GM12878 (cell line): ENCODE measurements at regions not wholly inside any gene's neighbourhood (a gene's known extent, or its start where the extent isn't known, plus 50 kb on each side); places are given as distances from the start of the nearest gene placed in this dataset.

Source experiments
- ATAC-seq: fragments of 200-7000 bp; cut with Tn5 transposase; 3 replicates; pipeline ENCODE4 v1.9.1; 2020; ENCODE audit warnings: mild to moderate bottlenecking, moderate library complexity
- BruUV-seq: library from RNA; stranded (reverse); fragments of 400-500 nt; replicated peaks from 2 replicates; lab custom pipeline; 2021; lab: Mats Ljungman, UMichigan
- CTCF ChIA-PET: fragments of 300-600 bp; sonication (Branson Sonifier 250); formaldehyde crosslinking; extraction: SDS; loops from one replicate; lab custom pipeline; 2021; ENCODE audit warnings: inconsistent platforms; lab: Yijun Ruan, JAX
- POLR2A ChIA-PET: fragments of 350-600 bp; formaldehyde crosslinking; extraction: SDS; loops from one replicate; lab custom pipeline; 2021; ENCODE audit warnings: inconsistent platforms; lab: Charles Lee
- RAD21 ChIA-PET: fragments of 300-600 bp; sonication (Branson Sonifier 250); formaldehyde crosslinking; loops from one replicate; lab custom pipeline; 2023; ENCODE audit warnings: antibody characterized with exemption; ENCODE audit not compliant: unreplicated experiment; lab: Charles Lee
- SMC1A ChIA-PET: fragments of 300-600 bp; sonication (Branson Sonifier 250); formaldehyde crosslinking; loops from one replicate; lab custom pipeline; 2023; ENCODE audit not compliant: unreplicated experiment, uncharacterized antibody; lab: Charles Lee
- DNase-seq: peaks from one replicate; pipeline ENCODE4 v3.0.0-alpha.2; 2011; ENCODE audit warnings: low read depth, low spot score
- FAIRE-seq: peaks from 3 replicates; lab custom pipeline; 2011; peaks lifted over from hg19 to GRCh38; lab: Jason Lieb, UNC
- H2AFZ ChIP-seq: 2 replicates; pipeline ENCODE4 v1.6.0; 2011; ENCODE audit warnings: low read depth, low read length, control low read depth; ENCODE audit not compliant: control insufficient read depth
- H3K27ac ChIP-seq: 2 replicates; pipeline ENCODE4 v1.5.1; 2011; ENCODE audit warnings: control low read depth; ENCODE audit not compliant: control insufficient read depth, insufficient read depth
- H3K27me3 ChIP-seq, 2 experiments: replicated peaks in 1 of 2; 2 replicates each; pipeline versions ENCODE4 v1.6.0 to v1.6.1; 2011; ENCODE audit warnings: low read length in 1 of 2; ENCODE audit not compliant: control insufficient read depth in 2 of 2, insufficient read depth in 2 of 2
- H3K36me3 ChIP-seq, 2 experiments: 2 replicates each; pipeline ENCODE4 v1.5.1; 2011; ENCODE audit warnings: low read length in 1 of 2; ENCODE audit not compliant: control insufficient read depth in 2 of 2, insufficient read depth in 2 of 2
- H3K4me1 ChIP-seq: 2 replicates; pipeline ENCODE4 v1.6.1; 2011; ENCODE audit warnings: mild to moderate bottlenecking, low read length, moderate library complexity, mixed read lengths; ENCODE audit not compliant: control insufficient read depth, insufficient read depth
- H3K4me2 ChIP-seq: 2 replicates; pipeline ENCODE4 v1.6.0; 2011; ENCODE audit warnings: control low read depth; ENCODE audit not compliant: control insufficient read depth, insufficient read depth
- H3K4me3 ChIP-seq: fragments of 200-600 bp; sonication (generic); 2 replicates; pipeline ENCODE4 v1.5.1; 2016
- H3K79me2 ChIP-seq: 2 replicates; pipeline ENCODE4 v1.6.0; 2011; ENCODE audit warnings: low read length; ENCODE audit not compliant: control insufficient read depth, insufficient read depth
- H3K9ac ChIP-seq: 2 replicates; pipeline ENCODE4 v1.8.0; 2011; ENCODE audit warnings: low read length, control low read depth, mixed read lengths; ENCODE audit not compliant: control insufficient read depth, insufficient read depth
- H3K9me3 ChIP-seq: replicated peaks from 3 replicates; pipeline ENCODE4 v1.5.1; 2011; ENCODE audit warnings: mild to moderate bottlenecking, low read length; ENCODE audit not compliant: control insufficient read depth, insufficient read depth
- H4K20me1 ChIP-seq: 2 replicates; pipeline ENCODE4 v1.6.0; 2011; ENCODE audit not compliant: control insufficient read depth, insufficient read depth
- ATF2 ChIP-seq: IDR thresholded peaks from 2 replicates; pipeline ENCODE4 v1.6.1; 2012; ENCODE audit warnings: low read length, inconsistent platforms
- CBFB ChIP-seq: IDR thresholded peaks from 2 replicates; pipeline ENCODE4 v1.6.1; 2016; ENCODE audit warnings: antibody characterized with exemption, low read depth
- EP300 ChIP-seq, 2 experiments: fragments of 150-350 bp in 1 of 2; IDR thresholded peaks; 2 replicates each; pipeline ENCODE4 v1.6.1; 2011 to 2012; ENCODE audit warnings: low read depth in 2 of 2, low read length in 2 of 2, borderline replicate concordance in 1 of 2, improper control_type of control experiment in 1 of 2, inconsistent platforms in 1 of 2; ENCODE audit not compliant: control insufficient read depth in 1 of 2
- GABPA ChIP-seq: IDR thresholded peaks from 2 replicates; pipeline ENCODE4 v1.6.1; 2014; ENCODE audit warnings: antibody characterized with exemption, low read depth, mild to moderate bottlenecking, inconsistent platforms
- IRF3 ChIP-seq: fragments of 450-650 bp; IDR thresholded peaks from 2 replicates; pipeline ENCODE4 v1.6.1; 2014; ENCODE audit warnings: mild to moderate bottlenecking
- IRF5 ChIP-seq: fragments of 450-650 bp; IDR thresholded peaks from 2 replicates; pipeline ENCODE4 v1.6.1; 2017; ENCODE audit warnings: borderline replicate concordance
- NBN ChIP-seq: fragments of 450-650 bp; IDR thresholded peaks from 2 replicates; pipeline ENCODE4 v1.6.1; 2016
- NR2C2 ChIP-seq: IDR thresholded peaks from 2 replicates; pipeline ENCODE4 v1.6.1; 2011; ENCODE audit warnings: borderline replicate concordance, low read depth; ENCODE audit not compliant: control insufficient read depth, insufficient read length
- RAD21 ChIP-seq: IDR thresholded peaks from 2 replicates; pipeline ENCODE4 v1.6.1; 2011; ENCODE audit warnings: mild to moderate bottlenecking, low read depth, low read length, moderate library complexity; ENCODE audit not compliant: insufficient read depth
- RFX5 ChIP-seq: IDR thresholded peaks from 2 replicates; pipeline ENCODE4 v1.6.1; 2011; ENCODE audit warnings: low read depth, low read length, improper control_type of control experiment
- SP1 ChIP-seq: IDR thresholded peaks from one replicate; pipeline ENCODE4 v1.6.1; 2011; ENCODE audit warnings: low read depth, low read length
- ZNF592 ChIP-seq: fragments of 450-650 bp; IDR thresholded peaks from 2 replicates; pipeline ENCODE4 v1.6.1; 2017; ENCODE audit warnings: mild to moderate bottlenecking, moderate library complexity
- ZSCAN29 ChIP-seq: fragments of 450-650 bp; IDR thresholded peaks from 2 replicates; pipeline ENCODE4 v1.6.1; 2017; ENCODE audit warnings: mild to moderate bottlenecking, moderate library complexity
- WGBS: methylation state at CpG from one replicate; pipeline ENCODE4 v1.1.6; 2016; ENCODE audit warnings: low lambda C conversion rate; ENCODE audit not compliant: insufficient replicate concordance, insufficient coverage; ENCODE audit errors: missing lambda C conversion rate; 5-methylcytosine and 5-hydroxymethylcytosine counted together
- in situ Hi-C: fragments of 300-500 bp; cut with MboI; formaldehyde crosslinking; loops from 9 replicates; pipeline ENCODE4 v1.14.3; 2018; ENCODE audit warnings: mixed read lengths
- intact Hi-C: fragments of 100-400 bp; cut with micrococcal nuclease; formaldehyde crosslinking; loops from one replicate; pipeline ENCODE4 v1.14.2; 2022; ENCODE audit not compliant: unreplicated experiment
- TF ChIP-seq, protein P1 (sequence below): IDR thresholded peaks from 2 replicates; pipeline ENCODE4 v1.6.1; 2011; ENCODE audit warnings: low read depth, low read length, improper control_type of control experiment, borderline replicate concordance

DNA sequence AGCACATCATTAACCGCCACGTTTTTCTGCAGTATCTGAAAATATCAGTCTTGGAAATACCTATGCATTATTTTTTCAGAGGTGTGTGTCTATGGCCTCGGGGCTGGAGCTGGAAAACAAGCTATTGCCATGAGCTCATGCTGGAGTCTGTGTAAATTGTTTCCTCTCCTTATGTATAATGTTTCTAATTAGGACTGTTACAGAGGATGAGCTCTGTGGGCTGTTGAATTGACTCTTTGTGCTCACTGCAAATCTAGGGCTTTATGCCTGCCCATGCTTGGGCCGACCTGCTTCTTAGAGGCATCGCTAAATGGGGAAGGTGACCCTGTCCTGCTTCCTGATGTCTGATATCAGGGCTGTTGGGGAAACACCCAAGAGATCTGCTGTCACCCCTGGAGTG is 80.8 kb upstream of the SLC22A16 start:
- CTCF ChIA-PET = no interaction called here
- in situ Hi-C loops (no loop called here), intact Hi-C loops (no loop called here)
- no TSS peak for BruUV-seq
- no peak for DNase-seq
- no peaks in the 10 kb centered on the region for H3K9me3 ChIP-seq
- H3K4me1 ChIP-seq = no peaks in the 10 kb centered on the region
- no peaks in the 10 kb centered on the region for H3K36me3 ChIP-seq
- H3K79me2 ChIP-seq = no peaks in the 10 kb centered on the region
- SMC1A ChIA-PET = no interaction called here
- POLR2A ChIA-PET = interaction anchor here (0.6 kb wide), 1 partner anchor 380 kb away, joined by 5 read pairs; no protein-coding TSS in a partner anchor
- TF ChIP-seq RAD21 = no peak
- TF ChIP-seq ATF2 = no peak
- no peak for TF ChIP-seq ZSCAN29
- no peak for TF ChIP-seq EP300 (IDR thresholded peaks at IDR 0.05; ENCODE audit: borderline replicate concordance in 1 of 2, control insufficient read depth in 1 of 2, low read depth in 2 of 2, low read length in 2 of 2)
- TF ChIP-seq RFX5 = no peak
- no peak for TF ChIP-seq IRF5
- TF ChIP-seq, protein P1, sequence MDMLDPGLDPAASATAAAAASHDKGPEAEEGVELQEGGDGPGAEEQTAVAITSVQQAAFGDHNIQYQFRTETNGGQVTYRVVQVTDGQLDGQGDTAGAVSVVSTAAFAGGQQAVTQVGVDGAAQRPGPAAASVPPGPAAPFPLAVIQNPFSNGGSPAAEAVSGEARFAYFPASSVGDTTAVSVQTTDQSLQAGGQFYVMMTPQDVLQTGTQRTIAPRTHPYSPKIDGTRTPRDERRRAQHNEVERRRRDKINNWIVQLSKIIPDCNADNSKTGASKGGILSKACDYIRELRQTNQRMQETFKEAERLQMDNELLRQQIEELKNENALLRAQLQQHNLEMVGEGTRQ = no peak
- no peak for TF ChIP-seq ZNF592
- TF ChIP-seq SP1 = no peak
- no peak for TF ChIP-seq NBN
- TF ChIP-seq IRF3 = no peak
- no peak for TF ChIP-seq GABPA
- TF ChIP-seq NR2C2 = no peak
- TF ChIP-seq CBFB = no peak
- no peak overlapping the region for H3K27ac ChIP-seq
- H3K4me2 ChIP-seq = no peak overlapping the region
- FAIRE-seq = no peak
- no peak for ATAC-seq
- H3K27me3 ChIP-seq = no peaks in the 10 kb centered on the region; a peak in 1 of 4 replicates
- H3K4me3 ChIP-seq = no peak overlapping the region
- RAD21 ChIA-PET = no interaction called here
- H3K9ac ChIP-seq = no peak overlapping the region
- H4K20me1 ChIP-seq = no peaks in the 10 kb centered on the region
- no peak overlapping the region for H2AFZ ChIP-seq
- WGBS = 30% methylated on average over 5 of the region's 5 CpGs
